ENCODE measurements at regions not wholly inside any gene's neighbourhood (a gene's known extent, or its start where the extent isn't known, plus 50 kb on each side); places are given as distances from the start of the nearest gene placed in this dataset.

GRCh38 chr18:10247021-10247741, 207.3 kb upstream of the APCDD1 start:
- H3K27ac ChIP-seq, result no peak overlapping the region
- no peak for TF ChIP-seq CTCF (IDR thresholded peaks at IDR 0.05)
- no peak for TF ChIP-seq POLR2A (IDR thresholded peaks at IDR 0.05)
- no peak overlapping the region for H3K4me3 ChIP-seq
- no peak for DNase-seq
- H3K9me3 ChIP-seq, result no peaks in the 10 kb centered on the region
- no peaks in the 10 kb centered on the region for H3K27me3 ChIP-seq
- H3K4me1 ChIP-seq, result peaks cover 0 to 4% (median 0%) of the 10 kb centered on the region in 4 donors
- H3K36me3 ChIP-seq, result no peaks in the 10 kb centered on the region

GRCh38 chr18:10247742-10248082, 206.7 kb upstream of the APCDD1 start:
- H3K36me3 ChIP-seq, result no peaks in the 10 kb centered on the region
- no peaks in the 10 kb centered on the region for H3K27me3 ChIP-seq
- no peak for DNase-seq
- TF ChIP-seq POLR2A (IDR thresholded peaks at IDR 0.05) (no peak), CTCF (IDR thresholded peaks at IDR 0.05) (no peak)
- no peaks in the 10 kb centered on the region for H3K9me3 ChIP-seq
- no peak overlapping the region for H3K27ac ChIP-seq
- H3K4me3 ChIP-seq, result no peak overlapping the region
- H3K4me1 ChIP-seq, result peaks cover 0 to 4% (median 0%) of the 10 kb centered on the region in 4 donors

- Histone ChIP-seq H3K9me3 (no peaks in the 10 kb centered on the region), H3K27me3 (no peaks in the 10 kb centered on the region), H3K27ac (no peak overlapping the region), H3K36me3 (no peaks in the 10 kb centered on the region), H3K4me1 (peaks cover 0 to 4% (median 0%) of the 10 kb centered on the region in 4 donors), H3K4me3 (no peak overlapping the region)
- TF ChIP-seq CTCF (IDR thresholded peaks at IDR 0.05) (no peak), POLR2A (IDR thresholded peaks at IDR 0.05) (no peak)
- no peak for DNase-seq
These were observed 205.7 kb upstream of the APCDD1 start for GRCh38 chr18:10248738-10249137.

GRCh38 chr18:10249270-10249669, 205.2 kb upstream of the APCDD1 start:
- DNase-seq, result no peak
- H3K36me3 ChIP-seq, result no peaks in the 10 kb centered on the region
- H3K4me3 ChIP-seq, result no peak overlapping the region
- H3K27me3 ChIP-seq, result no peaks in the 10 kb centered on the region
- H3K9me3 ChIP-seq, result no peaks in the 10 kb centered on the region
- no peak overlapping the region for H3K27ac ChIP-seq
- TF ChIP-seq POLR2A (IDR thresholded peaks at IDR 0.05) (no peak), CTCF (IDR thresholded peaks at IDR 0.05) (no peak)
- peaks cover 0 to 4% (median 0%) of the 10 kb centered on the region in 4 donors for H3K4me1 ChIP-seq

- Histone ChIP-seq H3K4me3 (no peak overlapping the region), H3K9me3 (no peaks in the 10 kb centered on the region), H3K36me3 (no peaks in the 10 kb centered on the region), H3K4me1 (peaks cover 0 to 4% (median 0%) of the 10 kb centered on the region in 4 donors), H3K27me3 (no peaks in the 10 kb centered on the region), H3K27ac (no peak overlapping the region)
- TF ChIP-seq CTCF (IDR thresholded peaks at IDR 0.05) (no peak), POLR2A (IDR thresholded peaks at IDR 0.05) (no peak)
- DNase-seq, result no peak
These were observed 204.6 kb upstream of the APCDD1 start for GRCh38 chr18:10249801-10250200.
